Peyer's patch (tissue), 4 donors: ENCODE measurements at regions not wholly inside any gene's neighbourhood (a gene's known extent, or its start where the extent isn't known, plus 50 kb on each side); places are given as distances from the start of the nearest gene placed in this dataset.

Experiments used
- CTCF ChIP-seq, 6 experiments: fragments of 450-650 bp in 4 of 6; fragments of 200-600 bp in 2 of 6; sonication (generic) in 1 of 6; IDR thresholded peaks; one replicate each; pipeline ENCODE4 v1.5.1; 2017 to 2019; ENCODE audit warnings: antibody characterized with exemption in 6 of 6, mild to moderate bottlenecking in 3 of 6, moderate library complexity in 1 of 6
- POLR2A ChIP-seq, 2 donors: fragments of 450-650 bp; IDR thresholded peaks; one replicate each; pipeline ENCODE4 v1.5.1; 2017; ENCODE audit warnings: antibody characterized with exemption in 2 of 2, mild to moderate bottlenecking in 2 of 2, moderate library complexity in 2 of 2

DNA sequence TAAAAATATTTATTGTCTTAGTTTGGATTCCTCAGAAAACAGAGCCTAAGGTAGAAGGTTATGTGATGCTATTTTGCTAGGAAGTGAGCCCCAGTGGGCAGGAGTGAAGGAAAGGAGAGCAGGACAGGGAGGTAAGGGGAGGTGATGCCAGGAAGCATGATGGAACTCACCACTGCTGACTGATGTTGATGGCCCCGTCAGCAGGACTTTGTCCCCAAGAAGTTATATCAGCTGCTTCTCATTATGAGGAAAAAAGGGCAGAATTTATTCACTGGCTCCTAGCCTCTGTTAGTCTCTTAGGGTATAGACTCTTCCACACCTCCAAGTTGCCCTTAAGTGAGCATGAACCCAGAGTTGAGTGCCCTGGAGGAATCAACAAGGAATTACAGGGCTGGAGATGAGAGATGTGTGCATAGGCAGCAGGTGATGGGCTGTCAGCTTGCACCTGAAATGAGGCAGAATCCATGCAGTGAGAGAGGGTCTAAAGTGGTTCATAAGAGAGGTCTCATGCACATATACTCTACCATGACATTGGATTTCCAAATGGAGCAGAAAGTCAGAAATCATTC lies 120.6 kb upstream of the NIPBL start:
- TF ChIP-seq POLR2A (IDR thresholded peaks at IDR 0.05) (no peak), CTCF (IDR thresholded peaks at IDR 0.05) (peak in 1 of 6 experiments; percentile 7)
